OCI-LY3 (cell line): ENCODE measurements at regions not wholly inside any gene's neighbourhood (a gene's known extent, or its start where the extent isn't known, plus 50 kb on each side); places are given as distances from the start of the nearest gene placed in this dataset.

ENCODE experiments used
- CTCF ChIP-seq: fragments of 200-600, 300-600 bp; sonication (generic); IDR thresholded peaks from 2 replicates; pipeline ENCODE4 v1.5.1; 2014; ENCODE audit warnings: antibody characterized with exemption, low read length, low read depth
- EZH2phosphoT487 ChIP-seq: fragments of 200-600 bp; shearing (Covaris generic); IDR thresholded peaks from 2 replicates; pipeline ENCODE4 v1.6.1; 2018; ENCODE audit warnings: antibody characterized with exemption, mixed run types, low read depth

- TF ChIP-seq CTCF (no peak), EZH2phosphoT487 (no peak)
These were observed 255.5 kb downstream of the MAN2A1 start for GRCh38 chr5:109945097-109945678.
